H1 (cell line): ENCODE measurements at regions not wholly inside any gene's neighbourhood (a gene's known extent, or its start where the extent isn't known, plus 50 kb on each side); places are given as distances from the start of the nearest gene placed in this dataset.

Experiments used
- BCL11A ChIP-seq, 2 experiments: IDR thresholded peaks; one replicate each; pipeline ENCODE4 v1.6.1; 2011; ENCODE audit warnings: low read depth in 2 of 2, low read length in 2 of 2, mild to moderate bottlenecking in 2 of 2
- HDAC2 ChIP-seq, 2 experiments: fragments of 300-600 bp in 1 of 2; sonication (generic) in 1 of 2; IDR thresholded peaks; 2 replicates each; pipeline ENCODE4 v1.6.1; 2011 to 2012; ENCODE audit warnings: low read depth in 2 of 2, low read length in 2 of 2, mild to moderate bottlenecking in 2 of 2, moderate library complexity in 2 of 2, borderline replicate concordance in 1 of 2, inconsistent platforms in 1 of 2
- NRF1 ChIP-seq: IDR thresholded peaks from 2 replicates; pipeline ENCODE4 v1.6.1; 2011; ENCODE audit warnings: mild to moderate bottlenecking, low read depth, low read length, improper control_type of control experiment
- SIN3A ChIP-seq, 2 experiments: IDR thresholded peaks in 1 of 2; conservative IDR thresholded peaks in 1 of 2; 2 replicates each; pipeline ENCODE4 v1.6.1; 2011 to 2012; ENCODE audit warnings: low read length in 2 of 2, improper control_type of control experiment in 1 of 2, low read depth in 1 of 2, mild to moderate bottlenecking in 1 of 2
- SP2 ChIP-seq: IDR thresholded peaks from 2 replicates; pipeline ENCODE4 v1.6.1; 2012; ENCODE audit warnings: mild to moderate bottlenecking, low read length, inconsistent platforms
- TAF1 ChIP-seq: IDR thresholded peaks from 2 replicates; pipeline ENCODE4 v1.6.1; 2011; ENCODE audit warnings: mild to moderate bottlenecking, low read depth, low read length
- TBP ChIP-seq: IDR thresholded peaks from 2 replicates; pipeline ENCODE4 v1.6.1; 2011; ENCODE audit warnings: low read depth, low read length, improper control_type of control experiment

DNA sequence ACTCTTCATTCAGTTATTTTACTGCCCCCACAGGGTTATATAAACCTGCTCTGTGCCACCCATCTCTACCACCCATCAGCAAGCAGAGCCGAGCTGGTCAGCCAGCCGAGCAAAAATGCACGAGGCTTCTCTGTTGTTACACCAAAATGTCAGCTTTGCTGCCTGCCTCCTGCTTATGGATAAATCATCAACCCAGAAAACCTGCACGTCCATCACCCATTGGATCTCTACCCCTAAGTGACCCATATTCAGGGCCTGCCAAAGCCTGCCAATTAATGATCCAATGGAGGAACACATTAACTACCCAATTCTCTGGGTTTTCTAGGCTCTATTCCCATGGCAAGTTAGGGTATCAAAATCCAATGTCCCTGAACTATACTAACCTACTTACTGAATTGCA lies 365.5 kb upstream of the ACVR2A start (continued):
- no peak for TF ChIP-seq HDAC2 (IDR thresholded peaks at IDR 0.05; ENCODE audit: borderline replicate concordance in 1 of 2, low read depth in 2 of 2, low read length in 2 of 2)
- no peak for TF ChIP-seq TAF1
- TF ChIP-seq NRF1 = no peak
- no peak for TF ChIP-seq BCL11A (IDR thresholded peaks at IDR 0.05; ENCODE audit: low read depth in 2 of 2, low read length in 2 of 2)
- TF ChIP-seq TBP = no peak
- no peak for TF ChIP-seq SP2
- no peak for TF ChIP-seq SIN3A (conservative IDR thresholded peaks at IDR 0.05 in 1 of 2, IDR thresholded peaks at IDR 0.05 in 1 of 2; ENCODE audit: low read depth in 1 of 2, low read length in 2 of 2)
